ENCODE measurements at regions not wholly inside any gene's neighbourhood (a gene's known extent, or its start where the extent isn't known, plus 50 kb on each side); places are given as distances from the start of the nearest gene placed in this dataset.

DNA sequence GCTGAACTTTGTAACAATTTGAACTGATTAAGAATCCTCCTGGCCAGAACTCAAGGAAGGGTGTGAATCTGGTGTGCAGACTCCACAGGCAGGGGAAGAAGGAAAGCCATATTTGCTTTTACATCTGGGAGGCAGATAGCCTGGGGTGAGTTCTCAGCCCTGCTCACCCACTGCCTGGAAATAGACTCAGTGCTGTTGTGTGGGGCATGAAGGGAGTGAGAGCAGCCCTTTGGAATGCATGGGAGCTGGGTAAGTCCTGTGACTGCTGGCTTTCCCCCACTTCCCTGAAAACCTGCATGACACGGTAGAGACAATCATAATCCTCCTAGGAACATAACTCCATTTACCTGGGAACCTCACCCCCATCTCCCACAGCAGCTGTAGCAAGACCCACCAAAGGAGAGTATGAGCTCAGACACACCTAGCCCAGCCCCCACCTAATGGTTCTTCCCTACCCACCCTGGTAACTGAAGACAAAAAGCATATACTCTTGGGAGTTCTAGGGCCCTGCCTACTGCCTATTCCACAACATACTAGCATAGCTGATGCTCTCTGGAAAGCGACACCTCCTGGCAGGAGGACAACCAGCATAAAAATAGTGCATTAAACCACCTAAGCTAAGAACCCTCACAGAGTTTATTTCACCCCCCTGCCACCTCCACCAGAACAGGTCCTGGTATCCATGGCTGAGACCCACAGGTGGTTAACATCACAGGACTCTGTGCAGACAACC lies 59.3 kb upstream of the UBQLN2 start:
- DNase-seq (ENCODE audit: insufficient read length, low spot score, missing footprints): no peak
- no peak overlapping the region for H3K4me3 ChIP-seq (ENCODE audit: insufficient read depth, low read length)

DNA sequence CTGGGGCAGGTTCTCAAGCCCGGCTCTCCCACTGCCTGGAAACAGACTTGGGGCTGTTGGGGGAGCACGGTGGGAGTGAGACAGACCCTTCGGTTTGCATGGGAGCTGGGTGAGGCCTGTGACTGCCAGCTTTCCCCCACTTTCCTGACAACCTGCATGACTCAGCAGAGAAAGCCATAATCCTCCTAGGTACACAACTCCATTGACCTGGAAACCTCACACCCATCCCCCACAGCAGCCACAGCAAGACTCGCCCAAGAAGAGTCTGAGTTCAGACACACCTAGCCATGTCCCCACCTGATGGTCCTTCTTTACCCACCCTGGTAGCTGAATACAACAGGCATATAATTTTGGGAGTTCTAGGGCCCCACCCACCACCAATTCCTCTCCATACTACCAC lies 57.6 kb upstream of the UBQLN2 start:
- Histone ChIP-seq H2AFZ (ENCODE audit: low read length) (no peak overlapping the region), H3K4me2 (ENCODE audit: insufficient read depth, low read length) (no peak overlapping the region), H3K79me2 (ENCODE audit: insufficient read depth, low read length) (no peaks in the 10 kb centered on the region), H4K20me1 (ENCODE audit: insufficient read depth, low read length) (no peaks in the 10 kb centered on the region), H3K4me1 (ENCODE audit: insufficient read depth, low read length) (no peaks in the 10 kb centered on the region), H3K4me3 (ENCODE audit: insufficient read depth, low read length) (no peak overlapping the region), H3K27me3 (ENCODE audit: insufficient read depth, low read length) (no peaks in the 10 kb centered on the region), H3K27ac (ENCODE audit: low read depth, low read length) (no peak overlapping the region), H3K9me3 (ENCODE audit: low read depth, low read length) (no peaks in the 10 kb centered on the region), H3K36me3 (ENCODE audit: insufficient read depth, low read length) (no peaks in the 10 kb centered on the region)
- TF ChIP-seq, protein P1, sequence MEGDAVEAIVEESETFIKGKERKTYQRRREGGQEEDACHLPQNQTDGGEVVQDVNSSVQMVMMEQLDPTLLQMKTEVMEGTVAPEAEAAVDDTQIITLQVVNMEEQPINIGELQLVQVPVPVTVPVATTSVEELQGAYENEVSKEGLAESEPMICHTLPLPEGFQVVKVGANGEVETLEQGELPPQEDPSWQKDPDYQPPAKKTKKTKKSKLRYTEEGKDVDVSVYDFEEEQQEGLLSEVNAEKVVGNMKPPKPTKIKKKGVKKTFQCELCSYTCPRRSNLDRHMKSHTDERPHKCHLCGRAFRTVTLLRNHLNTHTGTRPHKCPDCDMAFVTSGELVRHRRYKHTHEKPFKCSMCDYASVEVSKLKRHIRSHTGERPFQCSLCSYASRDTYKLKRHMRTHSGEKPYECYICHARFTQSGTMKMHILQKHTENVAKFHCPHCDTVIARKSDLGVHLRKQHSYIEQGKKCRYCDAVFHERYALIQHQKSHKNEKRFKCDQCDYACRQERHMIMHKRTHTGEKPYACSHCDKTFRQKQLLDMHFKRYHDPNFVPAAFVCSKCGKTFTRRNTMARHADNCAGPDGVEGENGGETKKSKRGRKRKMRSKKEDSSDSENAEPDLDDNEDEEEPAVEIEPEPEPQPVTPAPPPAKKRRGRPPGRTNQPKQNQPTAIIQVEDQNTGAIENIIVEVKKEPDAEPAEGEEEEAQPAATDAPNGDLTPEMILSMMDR (IDR thresholded peaks at IDR 0.05; ENCODE audit: extremely low read depth, low read depth, low read length): no peak
- no peak for DNase-seq (ENCODE audit: insufficient read length, low spot score, missing footprints)

More for the DNA sequence above, 59.3 kb upstream of the UBQLN2 start:
- H2AFZ ChIP-seq (ENCODE audit: low read length): no peak overlapping the region
- TF ChIP-seq, protein P1 (IDR thresholded peaks at IDR 0.05; ENCODE audit: extremely low read depth, low read depth, low read length): no peak
- H3K79me2 ChIP-seq (ENCODE audit: insufficient read depth, low read length): no peaks in the 10 kb centered on the region
- no peaks in the 10 kb centered on the region for H3K4me1 ChIP-seq (ENCODE audit: insufficient read depth, low read length)
- H3K27me3 ChIP-seq (ENCODE audit: insufficient read depth, low read length): no peaks in the 10 kb centered on the region
- H3K4me2 ChIP-seq (ENCODE audit: insufficient read depth, low read length): no peak overlapping the region
- no peaks in the 10 kb centered on the region for H4K20me1 ChIP-seq (ENCODE audit: insufficient read depth, low read length)
- no peak overlapping the region for H3K27ac ChIP-seq (ENCODE audit: low read depth, low read length)
- no peaks in the 10 kb centered on the region for H3K36me3 ChIP-seq (ENCODE audit: insufficient read depth, low read length)
- H3K9me3 ChIP-seq (ENCODE audit: low read depth, low read length): no peaks in the 10 kb centered on the region
